ENCODE measurements at regions not wholly inside any gene's neighbourhood (a gene's known extent, or its start where the extent isn't known, plus 50 kb on each side); places are given as distances from the start of the nearest gene placed in this dataset.

GRCh38 chr3:194255252-194256039 is 95.7 kb downstream of the CPN2 start:
- no peaks in the 10 kb centered on the region for H3K27me3 ChIP-seq (ENCODE audit: insufficient read depth, low read length, poor library complexity, severe bottlenecking)
- H3K9me3 Mint-ChIP-seq: peaks cover 2 to 7% (median 4%) of the 10 kb centered on the region in 5 donors
- peak overlapping the region in 7 of 8 donors; percentile 61 to 93 (median 84) for H3K27ac Mint-ChIP-seq
- peaks cover 10 to 18% (median 13%) of the 10 kb centered on the region in 3 donors for H3K4me1 Mint-ChIP-seq
- POLR2A ChIA-PET: no interaction called here
- CTCF ChIA-PET: no interaction called here
- H3K4me1 ChIP-seq (ENCODE audit: insufficient read depth, low read length): peaks cover 13% of the 10 kb centered on the region
- peak overlapping the region; percentile 52 for H3K4me3 ChIP-seq (ENCODE audit: low read length)
- peaks cover 0 to 7% of the 10 kb centered on the region in 2 donors for H3K27me3 Mint-ChIP-seq
- no peaks in the 10 kb centered on the region for H3K36me3 ChIP-seq (ENCODE audit: insufficient read depth, low read length)
- DNase-seq: peak in 4 of 5 donors; percentile 4 to 27 (median 8)
- H3K36me3 Mint-ChIP-seq: no peaks in the 10 kb centered on the region
- H3K4me3 Mint-ChIP-seq: peak overlapping the region; percentile 28 to 87 (median 78)
- peak overlapping the region; percentile 68 for H3K27ac ChIP-seq (ENCODE audit: low read depth, low read length)
- H3K9me3 ChIP-seq (ENCODE audit: low read length): no peaks in the 10 kb centered on the region

- Histone ChIP-seq H3K27me3 (ENCODE audit: insufficient read depth, low read length, poor library complexity, severe bottlenecking) (no peaks in the 10 kb centered on the region), H3K4me1 (ENCODE audit: insufficient read depth, low read length) (peaks cover 13% of the 10 kb centered on the region), H3K9me3 (ENCODE audit: low read length) (no peaks in the 10 kb centered on the region), H3K27ac (ENCODE audit: low read depth, low read length) (peak overlapping the region; percentile 68), H3K4me3 (ENCODE audit: low read length) (no peak overlapping the region), H3K36me3 (ENCODE audit: insufficient read depth, low read length) (no peaks in the 10 kb centered on the region)
- Mint-ChIP-seq H3K4me3 (peak overlapping the region in 3 of 7 donors; percentile 34 to 78 (median 48)), H3K27ac (peak overlapping the region in 7 of 8 donors; percentile 61 to 93 (median 67)), H3K36me3 (no peaks in the 10 kb centered on the region), H3K27me3 (peaks cover 0 to 1% of the 10 kb centered on the region in 2 donors), H3K4me1 (peaks cover 10 to 18% (median 13%) of the 10 kb centered on the region in 3 donors), H3K9me3 (peaks cover 2 to 7% (median 4%) of the 10 kb centered on the region in 5 donors)
- ChIA-PET POLR2A (no interaction called here), CTCF (no interaction called here)
- no peak for DNase-seq
Measured at GRCh38 chr3:194256040-194256945, 94.8 kb downstream of the CPN2 start.

- CTCF ChIA-PET: interaction anchor here (1.2 kb wide), 1 partner anchor 12 kb away, joined by 4 read pairs; no protein-coding TSS in a partner anchor
- H3K36me3 Mint-ChIP-seq: no peaks in the 10 kb centered on the region
- H3K4me1 Mint-ChIP-seq: peaks cover 10 to 18% (median 13%) of the 10 kb centered on the region in 3 donors
- H3K9me3 ChIP-seq (ENCODE audit: low read length): no peaks in the 10 kb centered on the region
- no peak for DNase-seq
- no peak overlapping the region for H3K27ac Mint-ChIP-seq
- H3K4me3 ChIP-seq (ENCODE audit: low read length): no peak overlapping the region
- peaks cover 2 to 7% (median 4%) of the 10 kb centered on the region in 5 donors for H3K9me3 Mint-ChIP-seq
- no peaks in the 10 kb centered on the region for H3K36me3 ChIP-seq (ENCODE audit: insufficient read depth, low read length)
- no peaks in the 10 kb centered on the region for H3K27me3 Mint-ChIP-seq
- H3K4me3 Mint-ChIP-seq: no peak overlapping the region
- POLR2A ChIA-PET: no interaction called here
- no peaks in the 10 kb centered on the region for H3K27me3 ChIP-seq (ENCODE audit: insufficient read depth, low read length, poor library complexity, severe bottlenecking)
- peaks cover 13% of the 10 kb centered on the region for H3K4me1 ChIP-seq (ENCODE audit: insufficient read depth, low read length)
- no peak overlapping the region for H3K27ac ChIP-seq (ENCODE audit: low read depth, low read length)
Measured at GRCh38 chr3:194257151-194257621, 93.9 kb downstream of the CPN2 start.

GRCh38 chr3:194257916-194258668 is 93.0 kb downstream of the CPN2 start:
- CTCF ChIA-PET: interaction anchor here (1.2 kb wide), 1 partner anchor 11 kb away, joined by 4 read pairs; no protein-coding TSS in a partner anchor

GRCh38 chr3:194259982-194260766 is 91.0 kb downstream of the CPN2 start:
- no peak for DNase-seq
- no peaks in the 10 kb centered on the region for H3K27me3 Mint-ChIP-seq
- peaks cover 8 to 11% (median 10%) of the 10 kb centered on the region in 3 donors for H3K4me1 Mint-ChIP-seq
- no peaks in the 10 kb centered on the region for H3K36me3 ChIP-seq (ENCODE audit: insufficient read depth, low read length)
- H3K4me3 Mint-ChIP-seq: no peak overlapping the region
- H3K27ac ChIP-seq (ENCODE audit: low read depth, low read length): no peak overlapping the region
- no peaks in the 10 kb centered on the region for H3K27me3 ChIP-seq (ENCODE audit: insufficient read depth, low read length, poor library complexity, severe bottlenecking)
- no peak overlapping the region for H3K4me3 ChIP-seq (ENCODE audit: low read length)
- no peak overlapping the region for H3K27ac Mint-ChIP-seq
- H3K9me3 Mint-ChIP-seq: peaks cover 2 to 7% (median 4%) of the 10 kb centered on the region in 5 donors
- CTCF ChIA-PET: no interaction called here
- no peaks in the 10 kb centered on the region for H3K36me3 Mint-ChIP-seq
- peaks cover 11% of the 10 kb centered on the region for H3K4me1 ChIP-seq (ENCODE audit: insufficient read depth, low read length)
- POLR2A ChIA-PET: no interaction called here
- no peaks in the 10 kb centered on the region for H3K9me3 ChIP-seq (ENCODE audit: low read length)

More at GRCh38 chr3:194257916-194258668, 93.0 kb downstream of the CPN2 start:
- Mint-ChIP-seq H3K27me3 (no peaks in the 10 kb centered on the region), H3K4me3 (no peak overlapping the region), H3K9me3 (peaks cover 2 to 7% (median 4%) of the 10 kb centered on the region in 5 donors), H3K4me1 (peaks cover 10 to 18% (median 13%) of the 10 kb centered on the region in 3 donors), H3K27ac (no peak overlapping the region), H3K36me3 (no peaks in the 10 kb centered on the region)
- no peaks in the 10 kb centered on the region for H3K9me3 ChIP-seq (ENCODE audit: low read length)
- no peaks in the 10 kb centered on the region for H3K27me3 ChIP-seq (ENCODE audit: insufficient read depth, low read length, poor library complexity, severe bottlenecking)
- H3K4me1 ChIP-seq (ENCODE audit: insufficient read depth, low read length): peaks cover 13% of the 10 kb centered on the region
- H3K4me3 ChIP-seq (ENCODE audit: low read length): no peak overlapping the region
- H3K36me3 ChIP-seq (ENCODE audit: insufficient read depth, low read length): no peaks in the 10 kb centered on the region
- POLR2A ChIA-PET: no interaction called here
- H3K27ac ChIP-seq (ENCODE audit: low read depth, low read length): no peak overlapping the region
- DNase-seq: no peak

GRCh38 chr3:194261581-194262063 is 89.5 kb downstream of the CPN2 start:
- no peaks in the 10 kb centered on the region for H3K36me3 Mint-ChIP-seq
- peaks cover 2 to 7% (median 4%) of the 10 kb centered on the region in 5 donors for H3K9me3 Mint-ChIP-seq
- no peak overlapping the region for H3K27ac Mint-ChIP-seq
- CTCF ChIA-PET: no interaction called here
- H3K4me3 Mint-ChIP-seq: no peak overlapping the region
- Histone ChIP-seq H3K4me3 (ENCODE audit: low read length) (no peak overlapping the region), H3K27me3 (ENCODE audit: insufficient read depth, low read length, poor library complexity, severe bottlenecking) (no peaks in the 10 kb centered on the region), H3K36me3 (ENCODE audit: insufficient read depth, low read length) (no peaks in the 10 kb centered on the region), H3K4me1 (ENCODE audit: insufficient read depth, low read length) (no peaks in the 10 kb centered on the region), H3K27ac (ENCODE audit: low read depth, low read length) (no peak overlapping the region), H3K9me3 (ENCODE audit: low read length) (no peaks in the 10 kb centered on the region)
- POLR2A ChIA-PET: no interaction called here
- no peaks in the 10 kb centered on the region for H3K4me1 Mint-ChIP-seq
- peaks cover 1 to 4% of the 10 kb centered on the region in 2 donors for H3K27me3 Mint-ChIP-seq
- DNase-seq: no peak

All from CD8-positive, alpha-beta memory T cell (primary cell).